Effector memory CD4-positive, alpha-beta T cell (primary cell): ENCODE measurements at regions not wholly inside any gene's neighbourhood (a gene's known extent, or its start where the extent isn't known, plus 50 kb on each side); places are given as distances from the start of the nearest gene placed in this dataset.

ENCODE experiments used
- DNase-seq, 3 donors: peaks; one replicate each; pipeline ENCODE4 v3.0.0-alpha.2; 2020
- H3K27ac ChIP-seq: 2 replicates; pipeline ENCODE4 v1.7.0; 2013; ENCODE audit warnings: mild to moderate bottlenecking, low read length, moderate library complexity; ENCODE audit not compliant: insufficient read depth, poor library complexity, severe bottlenecking
- H3K27me3 ChIP-seq: replicated peaks from 2 replicates; pipeline ENCODE4 v1.7.0; 2013; ENCODE audit warnings: mild to moderate bottlenecking, low read length; ENCODE audit not compliant: insufficient read depth, control insufficient read depth, poor library complexity, severe bottlenecking
- H3K36me3 ChIP-seq: 2 replicates; pipeline ENCODE4 v1.7.0; 2013; ENCODE audit warnings: mild to moderate bottlenecking, low read length, moderate library complexity; ENCODE audit not compliant: control insufficient read depth, insufficient read depth
- H3K4me1 ChIP-seq: 2 replicates; pipeline ENCODE4 v1.7.0; 2013; ENCODE audit warnings: low read length, mild to moderate bottlenecking; ENCODE audit not compliant: control insufficient read depth, insufficient read depth, poor library complexity, severe bottlenecking
- H3K4me3 ChIP-seq: 2 replicates; pipeline ENCODE4 v1.7.0; 2013; ENCODE audit warnings: low read length, low read depth, mild to moderate bottlenecking; ENCODE audit not compliant: insufficient read depth, poor library complexity, severe bottlenecking
- H3K9me3 ChIP-seq: 2 replicates; pipeline ENCODE4 v1.7.0; 2013; ENCODE audit warnings: mild to moderate bottlenecking, low read length, moderate library complexity; ENCODE audit not compliant: control insufficient read depth

DNA sequence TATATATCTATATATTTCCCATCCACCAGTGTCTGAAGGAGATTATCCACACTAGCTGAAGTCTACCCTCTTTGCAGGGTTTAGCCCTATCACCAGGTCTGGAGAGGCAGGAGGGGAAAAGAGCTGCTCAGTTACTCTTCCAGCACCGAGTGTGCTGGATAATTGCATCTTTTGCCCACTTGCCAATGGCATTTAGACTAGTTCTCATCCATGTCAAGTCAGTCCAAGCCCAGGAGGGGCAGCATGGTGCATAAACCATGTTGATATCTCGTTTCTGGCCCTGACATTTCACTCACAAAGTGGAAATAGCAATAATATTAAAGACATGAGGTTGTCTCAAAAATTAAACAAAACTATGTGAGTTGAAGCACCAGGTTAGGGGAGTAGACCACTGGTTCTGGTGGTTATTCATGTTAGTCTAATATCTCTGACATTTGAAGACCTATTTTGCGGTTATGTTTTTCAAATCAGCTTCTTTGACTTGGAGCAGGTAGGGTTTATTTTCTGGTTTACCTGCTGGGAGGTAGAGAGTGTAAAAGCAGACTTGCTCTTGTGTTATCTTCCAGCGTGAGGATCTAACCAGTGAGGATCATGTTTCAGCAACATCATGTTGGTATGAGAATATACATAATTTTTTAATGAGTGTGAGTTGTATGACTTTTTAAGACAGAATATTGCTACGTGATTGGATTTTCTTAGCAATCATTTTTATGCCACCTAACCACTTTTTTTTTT, 273.2 kb upstream of the KIRREL3 start:
- no peak overlapping the region for H3K27ac ChIP-seq
- H3K4me3 ChIP-seq, result no peak overlapping the region
- no peaks in the 10 kb centered on the region for H3K27me3 ChIP-seq
- no peak for DNase-seq
- no peaks in the 10 kb centered on the region for H3K4me1 ChIP-seq
- no peaks in the 10 kb centered on the region for H3K9me3 ChIP-seq
- H3K36me3 ChIP-seq, result no peaks in the 10 kb centered on the region

DNA sequence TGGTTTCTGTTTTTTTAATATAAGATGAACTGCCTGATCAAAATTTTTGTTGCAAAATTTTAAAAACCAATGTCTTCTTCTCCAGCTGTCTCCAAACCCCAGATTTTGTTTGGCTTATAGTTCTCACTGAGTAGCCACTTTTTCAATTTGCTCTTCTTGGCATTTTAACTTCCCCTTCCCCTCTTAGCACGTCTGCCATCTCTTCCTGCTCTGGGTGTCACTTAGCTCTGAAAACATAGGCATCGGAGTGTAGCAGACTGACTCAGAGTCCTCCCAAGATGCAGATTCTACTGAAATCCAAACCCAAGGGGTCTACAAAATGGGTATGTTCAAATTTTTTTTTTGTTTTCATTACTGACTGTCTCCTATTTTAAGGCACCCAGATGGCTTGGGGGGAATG, 270.3 kb upstream of the KIRREL3 start:
- no peaks in the 10 kb centered on the region for H3K36me3 ChIP-seq
- no peak overlapping the region for H3K4me3 ChIP-seq
- no peak overlapping the region for H3K27ac ChIP-seq
- H3K4me1 ChIP-seq, result no peaks in the 10 kb centered on the region
- no peak for DNase-seq
- no peaks in the 10 kb centered on the region for H3K9me3 ChIP-seq
- no peaks in the 10 kb centered on the region for H3K27me3 ChIP-seq

DNA sequence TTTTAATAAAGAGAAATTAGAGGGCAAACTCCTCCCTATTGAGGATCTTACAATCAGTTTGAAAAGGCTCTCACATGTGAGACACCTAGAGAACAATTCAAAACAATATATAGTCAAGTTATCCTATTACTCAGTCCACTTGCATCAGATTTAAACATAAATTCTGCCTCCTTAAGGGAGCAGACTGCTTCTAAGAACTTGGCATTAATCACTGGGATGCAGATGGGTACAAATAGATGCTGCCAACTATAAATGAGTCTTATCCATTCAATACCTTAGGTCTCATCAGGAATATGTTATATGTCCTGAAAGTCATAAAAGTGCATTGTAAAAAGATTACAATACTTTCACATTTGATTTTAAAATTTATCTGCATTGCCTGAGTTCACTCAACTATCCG, 269.3 kb upstream of the KIRREL3 start:
- Histone ChIP-seq H3K36me3 (no peaks in the 10 kb centered on the region), H3K27me3 (no peaks in the 10 kb centered on the region), H3K4me1 (no peaks in the 10 kb centered on the region), H3K9me3 (no peaks in the 10 kb centered on the region), H3K27ac (no peak overlapping the region), H3K4me3 (no peak overlapping the region)
- DNase-seq, result no peak

DNA sequence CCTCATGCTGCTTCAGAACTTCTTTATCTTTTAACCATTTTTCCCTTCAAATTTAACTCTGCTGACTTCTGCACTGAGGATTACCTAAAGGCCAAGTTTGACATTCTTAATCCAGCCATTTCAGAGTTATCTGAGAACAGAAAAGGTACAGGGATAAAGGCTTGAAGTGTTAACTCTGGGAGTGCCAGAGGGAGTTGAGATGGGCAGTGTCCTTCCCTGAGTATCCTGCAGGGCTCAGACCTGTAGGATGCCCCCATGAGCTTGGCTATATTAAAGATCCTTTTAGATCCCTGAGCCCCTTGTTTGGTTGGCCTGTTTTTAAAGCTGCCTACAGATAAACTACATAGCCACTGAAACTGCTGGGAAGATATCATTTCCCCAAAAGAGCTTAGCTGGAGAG, 268.4 kb upstream of the KIRREL3 start:
- H3K4me3 ChIP-seq, result no peak overlapping the region
- H3K27ac ChIP-seq, result no peak overlapping the region
- H3K9me3 ChIP-seq, result no peaks in the 10 kb centered on the region
- H3K4me1 ChIP-seq, result no peaks in the 10 kb centered on the region
- no peaks in the 10 kb centered on the region for H3K36me3 ChIP-seq
- no peaks in the 10 kb centered on the region for H3K27me3 ChIP-seq
- DNase-seq, result no peak

DNA sequence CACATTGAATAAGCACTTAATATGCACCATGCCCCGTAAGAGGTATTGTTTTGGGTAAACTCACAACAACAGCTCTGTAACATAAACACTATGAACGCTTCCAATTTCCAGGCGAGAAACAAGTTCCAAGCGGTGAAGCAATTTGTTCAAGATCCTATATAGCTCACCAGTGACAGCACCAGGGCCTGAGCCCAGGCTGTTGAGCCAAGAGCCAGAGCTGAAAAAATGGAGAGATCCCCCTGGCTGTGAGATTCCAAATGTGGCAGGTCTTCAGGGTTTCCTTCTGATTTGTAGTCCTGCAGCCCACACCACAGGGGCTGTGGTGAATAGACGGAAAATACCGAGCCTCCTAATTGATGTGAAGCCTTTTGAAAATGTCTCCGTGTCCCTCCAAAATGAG, 268.0 kb upstream of the KIRREL3 start:
- Histone ChIP-seq H3K9me3 (no peaks in the 10 kb centered on the region), H3K4me1 (no peaks in the 10 kb centered on the region), H3K4me3 (no peak overlapping the region), H3K36me3 (no peaks in the 10 kb centered on the region), H3K27me3 (no peaks in the 10 kb centered on the region), H3K27ac (no peak overlapping the region)
- DNase-seq, result no peak

DNA sequence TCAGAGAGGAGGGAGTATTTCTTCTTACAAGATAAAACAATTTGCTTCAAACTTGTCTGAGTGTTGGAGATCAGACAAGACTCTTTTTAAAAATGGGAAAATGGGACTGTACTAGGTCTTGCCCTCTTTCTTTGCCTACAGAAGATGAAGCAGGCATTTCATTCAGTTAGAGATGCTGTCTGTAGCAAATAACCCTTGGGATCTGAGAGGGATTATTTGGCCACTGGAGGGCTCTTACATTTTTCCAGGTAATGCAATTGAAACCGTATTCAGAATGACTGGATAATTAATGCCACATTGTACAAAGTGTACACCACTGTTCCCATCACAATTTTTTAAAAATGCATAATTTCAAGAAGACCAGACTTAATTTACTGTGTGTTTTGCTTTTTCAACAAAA, 258.5 kb upstream of the KIRREL3 start:
- Histone ChIP-seq H3K36me3 (no peaks in the 10 kb centered on the region), H3K4me1 (no peaks in the 10 kb centered on the region), H3K27ac (no peak overlapping the region), H3K27me3 (no peaks in the 10 kb centered on the region), H3K4me3 (no peak overlapping the region), H3K9me3 (no peaks in the 10 kb centered on the region)
- no peak for DNase-seq

DNA sequence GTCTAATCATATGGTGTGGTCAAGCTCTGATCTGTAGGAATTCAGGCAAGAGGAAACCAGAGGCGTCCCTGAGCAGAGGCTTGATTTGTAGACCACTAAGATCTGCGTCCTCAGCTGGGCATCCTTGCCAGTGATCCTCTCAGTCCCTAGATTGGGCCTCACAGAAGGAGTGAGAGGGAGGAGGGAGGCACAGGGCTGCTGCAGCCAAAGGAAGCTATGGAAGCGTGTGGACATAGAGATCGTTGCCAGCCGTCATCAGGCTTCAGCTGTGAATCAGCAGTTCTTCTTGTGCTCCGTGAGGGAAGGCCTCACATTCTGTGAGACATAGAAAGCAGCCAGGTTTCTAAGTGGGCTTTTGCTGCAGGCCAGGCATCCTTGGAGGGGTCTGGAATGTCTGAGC, 254.6 kb upstream of the KIRREL3 start:
- H3K36me3 ChIP-seq, result no peaks in the 10 kb centered on the region
- no peaks in the 10 kb centered on the region for H3K9me3 ChIP-seq
- no peak overlapping the region for H3K4me3 ChIP-seq
- H3K4me1 ChIP-seq, result no peaks in the 10 kb centered on the region
- no peak for DNase-seq
- no peak overlapping the region for H3K27ac ChIP-seq
- no peaks in the 10 kb centered on the region for H3K27me3 ChIP-seq

DNA sequence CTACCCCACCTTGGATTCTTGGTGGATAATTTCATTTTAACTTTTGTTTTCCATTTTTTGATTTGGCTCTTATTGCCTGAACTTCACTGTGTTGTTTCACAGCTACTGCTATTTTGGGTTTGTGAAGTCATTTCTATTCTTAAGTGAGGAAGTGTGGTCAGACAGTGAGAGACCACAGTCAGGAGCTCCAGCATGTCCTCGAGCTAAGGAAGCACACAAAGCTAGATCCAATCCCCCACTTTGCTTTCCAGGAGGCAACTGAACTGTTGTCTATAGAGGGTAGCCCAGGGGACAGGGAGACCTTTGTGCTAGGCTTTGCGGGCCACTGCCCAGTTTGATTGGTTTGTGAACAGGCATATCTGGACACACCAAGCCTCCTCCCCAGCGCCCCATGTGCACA, 251.8 kb upstream of the KIRREL3 start:
- Histone ChIP-seq H3K9me3 (no peaks in the 10 kb centered on the region), H3K4me3 (no peak overlapping the region), H3K27me3 (no peaks in the 10 kb centered on the region), H3K36me3 (no peaks in the 10 kb centered on the region), H3K27ac (no peak overlapping the region), H3K4me1 (no peaks in the 10 kb centered on the region)
- no peak for DNase-seq

DNA sequence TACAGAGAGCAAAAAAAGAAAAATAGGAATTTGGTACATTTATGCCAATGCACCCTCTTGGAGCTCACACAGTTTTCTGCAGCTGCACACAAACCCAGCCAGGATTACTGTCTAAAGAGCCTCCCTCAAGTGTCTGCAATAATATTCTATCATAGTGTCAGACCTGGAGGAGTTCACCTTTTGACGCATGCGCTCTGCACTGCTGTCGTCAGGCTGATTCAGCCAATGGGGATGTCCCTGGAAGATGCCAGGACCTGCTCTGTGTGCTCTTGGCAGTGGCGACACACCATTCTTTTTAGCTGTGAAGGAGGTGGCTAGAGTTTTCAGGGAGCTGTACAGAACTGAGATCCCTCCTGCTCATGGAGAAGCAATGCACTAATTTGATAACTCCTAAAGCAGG, 249.0 kb upstream of the KIRREL3 start:
- DNase-seq, result no peak
- H3K36me3 ChIP-seq, result no peaks in the 10 kb centered on the region
- no peak overlapping the region for H3K4me3 ChIP-seq
- H3K4me1 ChIP-seq, result no peaks in the 10 kb centered on the region
- no peaks in the 10 kb centered on the region for H3K9me3 ChIP-seq
- H3K27ac ChIP-seq, result no peak overlapping the region
- no peaks in the 10 kb centered on the region for H3K27me3 ChIP-seq

DNA sequence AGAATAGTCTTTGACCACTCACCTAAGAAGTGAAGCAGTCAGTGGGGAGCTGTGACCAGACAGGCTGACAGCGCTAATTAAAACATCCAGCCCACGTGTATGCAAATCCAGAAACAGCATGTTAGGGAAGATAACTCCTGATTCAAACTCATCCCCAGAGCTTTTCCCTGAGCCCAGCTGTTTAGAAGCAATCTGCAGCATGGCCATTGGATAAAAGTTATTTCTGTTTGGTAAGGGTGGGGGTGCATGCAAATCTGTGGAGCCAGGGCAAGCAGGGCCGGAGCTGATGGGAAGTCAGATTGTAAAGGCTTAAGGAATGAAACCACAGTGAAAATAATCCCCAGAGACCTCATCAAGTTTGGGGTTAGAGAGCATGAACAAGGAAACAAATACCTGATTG, 247.9 kb upstream of the KIRREL3 start:
- Histone ChIP-seq H3K4me1 (no peaks in the 10 kb centered on the region), H3K27me3 (no peaks in the 10 kb centered on the region), H3K9me3 (no peaks in the 10 kb centered on the region), H3K4me3 (no peak overlapping the region), H3K27ac (no peak overlapping the region), H3K36me3 (no peaks in the 10 kb centered on the region)
- DNase-seq, result no peak
